Neural cell (in vitro differentiated cells): ENCODE measurements at regions not wholly inside any gene's neighbourhood (a gene's known extent, or its start where the extent isn't known, plus 50 kb on each side); places are given as distances from the start of the nearest gene placed in this dataset.

Experiments used
- H2AFZ ChIP-seq: fragments of 200-600, 300-800 bp; sonication (generic), shearing (Covaris generic); 2 replicates; pipeline ENCODE4 v1.6.0; 2014; ENCODE audit warnings: low read depth, mild to moderate bottlenecking, antibody characterized with exemption, low read length, moderate library complexity
- H3F3A ChIP-seq: fragments of 200-600 bp; shearing (Covaris generic); 2 replicates; pipeline ENCODE4 v1.6.1; 2016; ENCODE audit warnings: mild to moderate bottlenecking, moderate library complexity, mixed read lengths, antibody characterized with exemption, low read length; ENCODE audit not compliant: insufficient read depth, poor library complexity, severe bottlenecking
- H3K27ac ChIP-seq: fragments of 200-600, 300-800 bp; sonication (generic), shearing (Covaris generic); 2 replicates; pipeline ENCODE4 v1.5.1; 2014; ENCODE audit warnings: mild to moderate bottlenecking, low read length, moderate library complexity
- H3K27me3 ChIP-seq: fragments of 300-800, 200-600 bp; sonication (generic), shearing (Covaris generic); 2 replicates; pipeline ENCODE4 v1.6.0; 2014; ENCODE audit warnings: mild to moderate bottlenecking, low read depth, low read length, moderate library complexity; ENCODE audit not compliant: insufficient read depth
- H3K36me3 ChIP-seq: fragments of 300-800, 200-600 bp; sonication (generic), shearing (Covaris generic); 2 replicates; pipeline ENCODE4 v1.5.1; 2014; ENCODE audit warnings: mild to moderate bottlenecking, antibody characterized with exemption, low read length, moderate library complexity; ENCODE audit not compliant: insufficient read depth
- H3K4me2 ChIP-seq: fragments of 300-800, 200-600 bp; sonication (generic), shearing (Covaris generic); 2 replicates; pipeline ENCODE4 v1.6.0; 2014; ENCODE audit warnings: mild to moderate bottlenecking, low read length
- H3K4me3 ChIP-seq: fragments of 300-800, 200-600 bp; sonication (generic), shearing (Covaris generic); 2 replicates; pipeline ENCODE4 v1.5.1; 2014; ENCODE audit warnings: mild to moderate bottlenecking, low read length, moderate library complexity
- H3K79me2 ChIP-seq: fragments of 200-600 bp; shearing (Covaris generic); replicated peaks from 2 replicates; pipeline ENCODE4 v1.6.0; 2014; ENCODE audit warnings: mild to moderate bottlenecking, low read length, moderate library complexity; ENCODE audit not compliant: insufficient read depth
- H3K9ac ChIP-seq: fragments of 300-800, 200-600 bp; sonication (generic), shearing (Covaris generic); 2 replicates; pipeline ENCODE4 v1.6.1; 2016; ENCODE audit warnings: mild to moderate bottlenecking, low read length, mixed read lengths
- H3K9me2 ChIP-seq: fragments of 200-600 bp; shearing (Covaris generic); 2 replicates; pipeline ENCODE4 v1.6.1; 2016; ENCODE audit warnings: mild to moderate bottlenecking, low read length, mixed read lengths; ENCODE audit not compliant: insufficient read depth
- H3K9me3 ChIP-seq: fragments of 200-600, 300-800 bp; sonication (generic), shearing (Covaris generic); 2 replicates; pipeline ENCODE4 v1.6.1; 2016; ENCODE audit warnings: mild to moderate bottlenecking, mixed run types, low read length, moderate library complexity, mixed read lengths
- H4K20me1 ChIP-seq: fragments of 200-600 bp; shearing (Covaris generic); 2 replicates; pipeline ENCODE4 v1.6.1; 2016; ENCODE audit warnings: mild to moderate bottlenecking, mixed run types; ENCODE audit not compliant: insufficient read depth
- CTCF ChIP-seq: fragments of 450-650 bp; IDR thresholded peaks from 2 replicates; pipeline ENCODE4 v1.5.1; 2014; ENCODE audit warnings: antibody characterized with exemption, mild to moderate bottlenecking, moderate library complexity; ENCODE audit not compliant: poor library complexity, severe bottlenecking
- EP300 ChIP-seq: fragments of 450-650 bp; conservative IDR thresholded peaks from 2 replicates; pipeline ENCODE4 v1.6.1; 2014; ENCODE audit warnings: antibody characterized with exemption, mild to moderate bottlenecking, moderate library complexity; ENCODE audit not compliant: poor library complexity, severe bottlenecking
- EZH2 ChIP-seq: fragments of 200-600, 300-800 bp; shearing (Covaris generic), sonication (generic); IDR thresholded peaks from 2 replicates; pipeline ENCODE4 v1.6.1; 2014; ENCODE audit warnings: antibody characterized with exemption, low read length, borderline replicate concordance, mild to moderate bottlenecking; ENCODE audit not compliant: insufficient read depth, poor library complexity, severe bottlenecking
- MXI1 ChIP-seq: fragments of 450-650 bp; conservative IDR thresholded peaks from 2 replicates; pipeline ENCODE4 v1.6.1; 2014; ENCODE audit warnings: antibody characterized with exemption, mild to moderate bottlenecking; ENCODE audit not compliant: poor library complexity, severe bottlenecking
- POLR2AphosphoS5 ChIP-seq: IDR thresholded peaks from 2 replicates; pipeline ENCODE4 v1.6.1; 2012
- RAD21 ChIP-seq: fragments of 450-650 bp; conservative IDR thresholded peaks from 2 replicates; pipeline ENCODE4 v1.6.1; 2014; ENCODE audit warnings: antibody characterized with exemption, mild to moderate bottlenecking, moderate library complexity
- SMC3 ChIP-seq: fragments of 450-650 bp; conservative IDR thresholded peaks from 2 replicates; pipeline ENCODE4 v1.6.1; 2014; ENCODE audit warnings: antibody characterized with exemption, mild to moderate bottlenecking, moderate library complexity; ENCODE audit not compliant: poor library complexity
- TAF1 ChIP-seq: IDR thresholded peaks from 2 replicates; pipeline ENCODE4 v1.6.1; 2012; ENCODE audit warnings: low read depth
- TF ChIP-seq, protein P1 (sequence below): IDR thresholded peaks from 2 replicates; pipeline ENCODE4 v1.6.1; 2012; ENCODE audit warnings: borderline replicate concordance

DNA sequence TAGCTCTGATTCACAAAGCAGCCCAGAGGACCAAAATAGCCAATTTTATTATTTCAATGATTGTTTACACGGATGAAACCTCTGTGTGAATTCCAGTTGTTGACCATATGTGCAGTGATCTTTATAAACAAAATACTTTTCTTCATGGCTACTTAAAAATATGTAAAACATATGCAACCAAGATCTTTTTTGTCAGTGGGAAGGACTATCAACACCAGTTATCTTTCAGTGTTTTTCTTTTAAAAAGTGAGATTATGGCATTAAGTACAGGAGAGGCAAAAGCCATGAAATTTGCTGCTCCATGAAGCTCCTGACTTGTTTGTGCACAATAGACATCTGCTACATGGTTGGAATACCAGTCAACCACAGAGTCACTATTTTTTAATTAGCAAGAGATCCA, 184.4 kb downstream of the DKK2 start:
- no peaks in the 10 kb centered on the region for H3K36me3 ChIP-seq
- no peaks in the 10 kb centered on the region for H3F3A ChIP-seq
- H3K9me2 ChIP-seq: no peaks in the 10 kb centered on the region
- TF ChIP-seq EP300: no peak
- TF ChIP-seq MXI1: no peak
- TF ChIP-seq SMC3: no peak
- TF ChIP-seq TAF1: no peak
- no peak for TF ChIP-seq POLR2AphosphoS5
- TF ChIP-seq EZH2: no peak
- TF ChIP-seq, protein P1, sequence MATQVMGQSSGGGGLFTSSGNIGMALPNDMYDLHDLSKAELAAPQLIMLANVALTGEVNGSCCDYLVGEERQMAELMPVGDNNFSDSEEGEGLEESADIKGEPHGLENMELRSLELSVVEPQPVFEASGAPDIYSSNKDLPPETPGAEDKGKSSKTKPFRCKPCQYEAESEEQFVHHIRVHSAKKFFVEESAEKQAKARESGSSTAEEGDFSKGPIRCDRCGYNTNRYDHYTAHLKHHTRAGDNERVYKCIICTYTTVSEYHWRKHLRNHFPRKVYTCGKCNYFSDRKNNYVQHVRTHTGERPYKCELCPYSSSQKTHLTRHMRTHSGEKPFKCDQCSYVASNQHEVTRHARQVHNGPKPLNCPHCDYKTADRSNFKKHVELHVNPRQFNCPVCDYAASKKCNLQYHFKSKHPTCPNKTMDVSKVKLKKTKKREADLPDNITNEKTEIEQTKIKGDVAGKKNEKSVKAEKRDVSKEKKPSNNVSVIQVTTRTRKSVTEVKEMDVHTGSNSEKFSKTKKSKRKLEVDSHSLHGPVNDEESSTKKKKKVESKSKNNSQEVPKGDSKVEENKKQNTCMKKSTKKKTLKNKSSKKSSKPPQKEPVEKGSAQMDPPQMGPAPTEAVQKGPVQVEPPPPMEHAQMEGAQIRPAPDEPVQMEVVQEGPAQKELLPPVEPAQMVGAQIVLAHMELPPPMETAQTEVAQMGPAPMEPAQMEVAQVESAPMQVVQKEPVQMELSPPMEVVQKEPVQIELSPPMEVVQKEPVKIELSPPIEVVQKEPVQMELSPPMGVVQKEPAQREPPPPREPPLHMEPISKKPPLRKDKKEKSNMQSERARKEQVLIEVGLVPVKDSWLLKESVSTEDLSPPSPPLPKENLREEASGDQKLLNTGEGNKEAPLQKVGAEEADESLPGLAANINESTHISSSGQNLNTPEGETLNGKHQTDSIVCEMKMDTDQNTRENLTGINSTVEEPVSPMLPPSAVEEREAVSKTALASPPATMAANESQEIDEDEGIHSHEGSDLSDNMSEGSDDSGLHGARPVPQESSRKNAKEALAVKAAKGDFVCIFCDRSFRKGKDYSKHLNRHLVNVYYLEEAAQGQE: no peak
- no peak for TF ChIP-seq CTCF
- no peak for TF ChIP-seq RAD21
- no peak overlapping the region for H3K4me3 ChIP-seq
- no peaks in the 10 kb centered on the region for H3K79me2 ChIP-seq
- H3K9ac ChIP-seq: no peak overlapping the region
- H2AFZ ChIP-seq: no peak overlapping the region
- no peaks in the 10 kb centered on the region for H3K9me3 ChIP-seq
- H4K20me1 ChIP-seq: no peaks in the 10 kb centered on the region
- no peak overlapping the region for H3K4me2 ChIP-seq
- no peak overlapping the region for H3K27ac ChIP-seq
- no peaks in the 10 kb centered on the region for H3K27me3 ChIP-seq

GRCh38 chr4:106850691-106851090, 185.4 kb downstream of the DKK2 start:
- Histone ChIP-seq H3K79me2 (no peaks in the 10 kb centered on the region), H3K27me3 (no peaks in the 10 kb centered on the region), H3K4me2 (no peak overlapping the region), H3K4me3 (no peak overlapping the region), H3F3A (no peaks in the 10 kb centered on the region), H3K36me3 (no peaks in the 10 kb centered on the region), H3K27ac (no peak overlapping the region), H4K20me1 (no peaks in the 10 kb centered on the region), H3K9ac (no peak overlapping the region), H3K9me3 (no peaks in the 10 kb centered on the region), H2AFZ (no peak overlapping the region), H3K9me2 (no peaks in the 10 kb centered on the region)
- TF ChIP-seq EZH2 (no peak), TAF1 (no peak), SMC3 (no peak), MXI1 (no peak), CTCF (no peak), POLR2AphosphoS5 (no peak), RAD21 (no peak), EP300 (no peak)
- TF ChIP-seq, protein P1: no peak
